GM18909 (cell line): ENCODE measurements at regions not wholly inside any gene's neighbourhood (a gene's known extent, or its start where the extent isn't known, plus 50 kb on each side); places are given as distances from the start of the nearest gene placed in this dataset.
"Not testable (repeated sequence)": the region's sequence is repeated elsewhere in the genome, so short reads cannot be mapped to it uniquely, and the experiment has no call there.

Experiments
- ATAC-seq: cut with Tn5 transposase; IDR thresholded peaks from one replicate; pipeline ENCODE4 v1.9.1; 2021; ENCODE audit warnings: mild to moderate bottlenecking; ENCODE audit not compliant: unreplicated experiment, poor library complexity

DNA sequence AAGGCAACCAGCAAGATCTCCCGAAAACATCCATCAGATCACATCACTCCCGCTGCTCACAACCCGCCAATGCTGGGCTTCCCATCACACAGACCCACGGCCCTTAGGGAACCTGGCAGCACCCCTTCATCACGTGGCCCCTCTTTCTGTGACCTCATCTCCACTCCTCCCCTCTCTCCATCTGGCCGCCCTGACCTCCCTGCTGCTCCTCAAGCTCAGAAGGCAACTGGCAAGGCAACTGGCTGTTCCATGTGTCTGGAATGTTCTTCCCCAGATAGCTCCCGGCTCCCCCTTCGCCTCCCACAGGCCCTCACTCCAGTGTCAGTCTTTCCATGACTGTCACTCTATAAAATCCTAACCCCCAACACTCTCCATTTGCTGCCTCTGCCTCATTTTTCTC is 113.0 kb upstream of the ERG start:
- ATAC-seq: no peak

- no peak for ATAC-seq
Measured at GRCh38 chr21:38613686-38614085, 115.4 kb upstream of the ERG start.

GRCh38 chr21:38614558-38614957 is 116.3 kb upstream of the ERG start:
- no peak for ATAC-seq

DNA sequence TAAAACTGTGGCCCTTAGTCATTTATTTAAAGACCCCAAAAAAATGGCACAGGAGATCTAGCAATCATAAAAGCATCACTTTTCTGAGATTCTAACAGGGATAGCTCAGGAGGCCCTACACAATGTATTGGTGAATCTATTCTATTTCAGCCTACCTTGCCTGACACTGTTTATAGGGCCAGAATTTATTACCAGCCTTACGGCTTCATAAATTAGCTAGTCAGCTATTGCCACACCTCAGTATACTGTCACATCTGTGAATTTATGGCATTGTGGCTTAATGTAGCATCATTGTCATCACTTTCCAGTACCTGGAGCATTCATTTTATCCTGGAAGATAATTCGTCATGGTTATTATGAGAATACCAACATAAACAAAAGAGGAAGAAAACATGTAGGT is 121.2 kb upstream of the ERG start:
- ATAC-seq: no peak

GRCh38 chr21:38619992-38620479 is 121.8 kb upstream of the ERG start:
- no peak for ATAC-seq

GRCh38 chr21:38621132-38621531 is 122.9 kb upstream of the ERG start:
- ATAC-seq: no peak

GRCh38 chr21:38622081-38622826 is 124.0 kb upstream of the ERG start:
- no peak for ATAC-seq

DNA sequence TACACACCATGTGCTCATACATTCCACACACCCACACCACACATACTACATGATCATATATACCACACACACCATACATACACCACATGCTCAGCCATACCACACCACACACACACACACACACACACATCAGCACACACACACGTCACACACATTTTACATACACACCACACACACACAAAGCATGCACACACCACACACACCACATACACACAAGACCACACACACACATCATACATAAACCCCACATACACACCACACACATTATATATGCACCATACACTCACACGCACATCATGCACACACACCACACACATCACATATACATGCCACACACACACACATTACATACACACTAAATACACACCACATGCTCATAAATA is 124.5 kb upstream of the ERG start:
- ATAC-seq: no peak

DNA sequence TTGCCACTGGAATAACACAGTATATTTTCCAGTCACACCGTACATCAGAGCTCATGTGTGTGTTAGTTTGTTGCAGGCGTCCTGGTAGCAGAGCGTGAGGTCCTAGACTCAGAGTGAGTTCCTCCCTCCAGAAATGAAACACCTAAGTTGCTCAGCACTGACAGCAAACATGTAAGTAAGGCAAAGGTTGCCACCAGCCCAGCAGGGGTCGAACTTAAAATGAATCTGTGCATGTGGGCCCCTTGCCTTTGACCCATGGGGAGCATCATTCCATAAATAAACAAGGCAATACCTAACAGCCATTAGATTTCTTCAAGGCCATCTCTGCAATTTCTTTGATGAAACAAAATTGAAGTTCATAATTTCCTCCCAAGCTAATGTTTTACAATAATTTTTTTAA is 125.3 kb upstream of the ERG start:
- no peak for ATAC-seq

DNA sequence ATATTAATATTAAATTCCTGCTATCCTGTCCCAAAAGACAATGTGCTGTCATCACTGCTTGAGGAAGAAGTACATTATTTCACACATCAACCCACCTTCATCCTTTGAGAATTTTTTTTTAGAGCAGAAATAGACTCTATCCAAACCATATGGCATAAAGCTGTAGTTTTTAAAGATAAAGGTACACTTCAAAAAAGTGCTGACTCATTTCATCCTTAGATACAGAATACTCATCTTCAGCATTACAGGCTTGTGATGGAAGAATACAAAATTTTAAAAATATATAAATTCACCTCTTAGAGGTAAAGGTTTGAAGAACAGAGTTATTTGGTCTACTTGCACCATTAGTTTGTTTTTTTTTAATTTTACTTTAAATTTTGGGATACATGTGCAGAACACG is 126.7 kb upstream of the ERG start:
- no peak for ATAC-seq

GRCh38 chr21:38626306-38626705 is 128.0 kb upstream of the ERG start:
- ATAC-seq: no peak

DNA sequence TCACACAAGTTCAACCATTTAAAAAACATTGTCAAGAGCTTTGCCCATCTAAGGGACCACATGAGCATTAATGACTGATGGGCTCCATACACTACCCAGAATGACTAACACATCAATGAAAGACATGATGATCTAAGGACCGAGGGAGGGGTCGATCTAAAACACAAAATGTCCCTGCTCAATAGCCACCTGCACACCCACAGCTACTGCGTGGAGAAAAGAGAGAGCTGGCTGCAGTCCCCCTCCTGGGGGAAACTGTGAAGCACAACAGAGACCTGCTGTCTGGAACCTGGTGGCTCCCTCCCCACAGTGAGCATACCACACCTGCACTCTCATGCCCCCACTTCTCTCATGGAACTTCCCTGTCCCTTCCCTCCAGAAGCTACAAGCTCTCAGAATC is 130.1 kb upstream of the ERG start:
- no peak for ATAC-seq

- no peak for ATAC-seq
Measured at GRCh38 chr21:38631206-38631605, 132.9 kb upstream of the ERG start.

DNA sequence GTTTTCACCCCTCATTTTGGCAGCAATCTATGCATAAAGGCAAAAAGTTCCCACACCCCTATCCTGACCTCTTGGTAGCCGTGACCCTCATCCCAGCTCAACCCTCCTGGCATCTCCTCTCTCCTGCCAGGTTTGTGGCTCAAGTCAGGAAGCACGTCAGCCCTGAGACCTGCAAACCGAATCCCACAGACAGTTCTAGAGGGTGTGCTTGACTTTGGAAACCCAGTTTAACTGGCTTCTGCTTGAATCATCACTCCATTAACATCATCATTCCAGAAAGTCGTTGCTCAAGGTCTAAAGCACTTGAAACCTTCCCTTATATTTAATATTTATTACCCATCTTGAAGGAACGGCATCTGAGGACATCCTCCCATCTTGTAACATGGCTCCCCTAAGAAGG is 133.4 kb upstream of the ERG start:
- no peak for ATAC-seq

- no peak for ATAC-seq
Measured at GRCh38 chr21:38637161-38637560, 138.9 kb upstream of the ERG start.

- ATAC-seq: no peak
Measured at GRCh38 chr21:38639571-38640354, 141.5 kb upstream of the ERG start.

GRCh38 chr21:38640355-38640742 is 142.1 kb upstream of the ERG start:
- ATAC-seq: not testable (repeated sequence)

DNA sequence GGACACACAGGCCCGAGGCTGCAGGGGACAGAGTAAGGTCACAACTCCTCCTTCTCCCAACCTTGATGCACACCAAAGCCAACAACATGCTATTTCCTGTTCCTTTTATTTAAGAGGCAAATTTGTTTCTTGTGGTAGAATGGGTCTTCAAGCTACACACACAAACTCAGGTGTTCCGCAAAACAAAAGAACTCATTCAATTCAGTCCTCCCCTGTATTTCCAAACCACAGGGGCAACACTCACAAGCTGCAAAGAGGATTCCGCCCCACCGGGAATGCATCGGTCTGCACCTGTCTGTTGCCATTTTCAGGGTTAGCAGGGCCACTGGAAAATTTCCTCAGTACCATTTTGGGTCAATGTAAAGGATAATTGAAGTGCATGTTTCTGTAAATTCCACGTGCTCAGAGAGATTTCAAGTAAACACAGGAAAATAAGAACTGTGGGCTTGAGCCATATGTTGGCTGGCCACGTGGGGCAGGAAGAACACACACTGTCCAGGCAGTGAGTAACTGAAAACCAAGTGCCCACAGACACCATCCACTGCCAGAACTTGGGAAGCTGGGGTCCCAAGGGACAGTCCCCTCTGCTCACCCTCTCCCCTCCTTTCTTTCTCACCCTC is 145.2 kb upstream of the ERG start:
- no peak for ATAC-seq

- ATAC-seq: no peak
Measured at GRCh38 chr21:38645282-38645681, 147.0 kb upstream of the ERG start.

DNA sequence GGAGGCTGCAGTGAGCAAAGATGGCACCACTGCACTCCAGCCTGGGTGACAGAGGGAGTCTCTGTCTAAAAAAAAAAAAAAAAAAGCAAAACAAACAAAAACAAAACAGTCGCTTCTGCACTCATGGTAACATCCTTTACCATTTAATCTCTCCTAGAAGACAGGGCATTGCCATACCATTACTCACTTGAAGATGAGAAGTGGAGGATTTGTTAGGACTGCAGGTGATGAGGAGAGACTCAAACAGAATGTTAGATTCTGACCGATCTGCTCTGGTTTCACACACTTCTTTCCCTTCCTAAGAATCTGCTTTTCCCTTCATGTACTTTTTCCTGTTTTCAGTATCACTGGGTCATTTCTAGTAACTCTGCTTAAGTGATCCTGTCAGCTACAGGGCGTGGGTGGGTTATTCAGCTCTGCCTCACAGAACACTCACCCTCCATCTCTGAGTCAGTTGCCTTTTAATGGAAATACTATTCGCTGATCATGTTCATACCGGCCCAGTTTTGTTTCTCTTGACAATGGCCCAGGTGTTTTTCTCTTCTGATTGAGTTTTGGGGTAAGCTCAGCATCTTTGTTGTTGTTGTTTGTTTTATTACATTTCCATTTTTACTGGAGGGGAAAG is 148.0 kb upstream of the ERG start:
- no peak for ATAC-seq

DNA sequence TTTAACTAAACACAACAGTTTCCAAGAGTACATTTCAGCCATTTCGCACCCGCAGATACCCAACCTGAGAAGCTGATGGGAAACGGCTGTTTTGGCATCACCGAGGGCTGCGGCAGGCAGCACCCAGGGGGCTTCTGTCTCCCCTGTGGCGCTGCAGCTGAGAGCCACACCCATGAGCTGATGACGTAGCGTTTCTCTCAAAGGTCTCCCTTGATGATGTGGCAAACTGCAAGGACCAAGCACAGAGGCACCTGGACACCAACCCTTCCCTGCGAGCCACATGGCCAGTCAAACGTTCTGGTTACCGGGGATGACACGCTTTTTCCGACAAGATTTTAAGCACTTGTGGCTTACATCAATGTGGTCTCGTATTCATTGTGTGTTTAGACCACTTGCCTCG is 150.8 kb upstream of the ERG start:
- no peak for ATAC-seq
